ENCODE measurements at regions not wholly inside any gene's neighbourhood (a gene's known extent, or its start where the extent isn't known, plus 50 kb on each side); places are given as distances from the start of the nearest gene placed in this dataset.

DNA sequence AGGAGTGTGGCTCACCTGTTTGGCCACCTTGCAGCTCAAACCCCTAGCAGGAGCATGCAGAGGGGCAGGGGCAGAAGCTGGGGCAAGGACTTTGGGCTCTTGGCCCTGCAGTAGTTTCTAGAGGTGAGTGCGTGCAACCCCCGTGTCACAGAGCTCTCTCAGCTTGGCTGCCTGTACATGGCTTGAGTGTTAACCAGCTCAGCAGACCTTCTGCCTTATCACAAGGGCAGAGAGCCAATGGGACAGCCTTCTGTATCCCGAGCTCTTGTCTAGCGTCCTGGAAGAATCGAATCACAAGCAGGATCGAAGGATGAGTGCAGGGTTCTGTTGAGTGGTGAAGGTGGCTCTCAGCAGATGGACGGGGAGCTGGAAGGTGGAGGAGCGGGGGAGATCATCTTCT, 120.3 kb upstream of the TMEM18 start:
- TF ChIP-seq POLR2A (IDR thresholded peaks at IDR 0.05) (no peak), EP300 (IDR thresholded peaks at IDR 0.05) (no peak)
- TF ChIP-seq, protein P1, sequence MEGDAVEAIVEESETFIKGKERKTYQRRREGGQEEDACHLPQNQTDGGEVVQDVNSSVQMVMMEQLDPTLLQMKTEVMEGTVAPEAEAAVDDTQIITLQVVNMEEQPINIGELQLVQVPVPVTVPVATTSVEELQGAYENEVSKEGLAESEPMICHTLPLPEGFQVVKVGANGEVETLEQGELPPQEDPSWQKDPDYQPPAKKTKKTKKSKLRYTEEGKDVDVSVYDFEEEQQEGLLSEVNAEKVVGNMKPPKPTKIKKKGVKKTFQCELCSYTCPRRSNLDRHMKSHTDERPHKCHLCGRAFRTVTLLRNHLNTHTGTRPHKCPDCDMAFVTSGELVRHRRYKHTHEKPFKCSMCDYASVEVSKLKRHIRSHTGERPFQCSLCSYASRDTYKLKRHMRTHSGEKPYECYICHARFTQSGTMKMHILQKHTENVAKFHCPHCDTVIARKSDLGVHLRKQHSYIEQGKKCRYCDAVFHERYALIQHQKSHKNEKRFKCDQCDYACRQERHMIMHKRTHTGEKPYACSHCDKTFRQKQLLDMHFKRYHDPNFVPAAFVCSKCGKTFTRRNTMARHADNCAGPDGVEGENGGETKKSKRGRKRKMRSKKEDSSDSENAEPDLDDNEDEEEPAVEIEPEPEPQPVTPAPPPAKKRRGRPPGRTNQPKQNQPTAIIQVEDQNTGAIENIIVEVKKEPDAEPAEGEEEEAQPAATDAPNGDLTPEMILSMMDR (IDR thresholded peaks at IDR 0.05), result no peak
